Ishikawa (cell line): ENCODE measurements at regions not wholly inside any gene's neighbourhood (a gene's known extent, or its start where the extent isn't known, plus 50 kb on each side); places are given as distances from the start of the nearest gene placed in this dataset.

ENCODE experiments used
- CEBPB ChIP-seq: IDR thresholded peaks from 2 replicates; pipeline ENCODE4 v1.6.1; 2012
- CREB1 ChIP-seq: IDR thresholded peaks from 2 replicates; pipeline ENCODE4 v1.6.1; 2012; ENCODE audit warnings: low read depth
- EP300 ChIP-seq: IDR thresholded peaks from 2 replicates; pipeline ENCODE4 v1.6.1; 2012; ENCODE audit warnings: borderline replicate concordance
- TAF1 ChIP-seq: IDR thresholded peaks from 2 replicates; pipeline ENCODE4 v1.6.1; 2012; ENCODE audit warnings: low read depth, mild to moderate bottlenecking
- TCF12 ChIP-seq: IDR thresholded peaks from 2 replicates; pipeline ENCODE4 v1.6.1; 2012; ENCODE audit warnings: low read depth
- YY1 ChIP-seq: IDR thresholded peaks from 2 replicates; pipeline ENCODE4 v1.6.1; 2012; ENCODE audit warnings: low read depth
- TF ChIP-seq, protein P1 (sequence below): IDR thresholded peaks from 2 replicates; pipeline ENCODE4 v1.6.1; 2012; ENCODE audit warnings: low read depth, mild to moderate bottlenecking
- TF ChIP-seq, protein P2 (sequence below): IDR thresholded peaks from 2 replicates; pipeline ENCODE4 v1.6.1; 2012

DNA sequence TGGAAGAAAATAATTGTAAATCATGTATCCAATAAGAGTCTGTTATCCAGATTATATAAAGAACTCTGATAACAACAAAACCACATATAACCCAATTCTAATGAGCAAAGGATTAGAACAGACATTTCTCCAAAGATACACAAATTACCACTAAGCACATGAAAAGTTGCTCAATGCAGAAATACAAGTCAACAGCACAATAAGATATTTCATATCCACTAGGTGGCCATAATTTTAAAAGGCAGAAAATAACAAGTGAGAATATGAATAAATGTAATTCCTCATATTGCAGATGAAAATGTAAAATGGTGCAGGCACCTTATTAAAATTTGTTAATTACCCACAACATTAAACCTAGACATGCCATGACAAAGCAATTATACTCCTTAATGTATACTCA lies 73.9 kb upstream of the ZCCHC13 start:
- TF ChIP-seq CREB1 (no peak), YY1 (no peak), EP300 (no peak), TAF1 (no peak), CEBPB (no peak), TCF12 (no peak)
- TF ChIP-seq, protein P1, sequence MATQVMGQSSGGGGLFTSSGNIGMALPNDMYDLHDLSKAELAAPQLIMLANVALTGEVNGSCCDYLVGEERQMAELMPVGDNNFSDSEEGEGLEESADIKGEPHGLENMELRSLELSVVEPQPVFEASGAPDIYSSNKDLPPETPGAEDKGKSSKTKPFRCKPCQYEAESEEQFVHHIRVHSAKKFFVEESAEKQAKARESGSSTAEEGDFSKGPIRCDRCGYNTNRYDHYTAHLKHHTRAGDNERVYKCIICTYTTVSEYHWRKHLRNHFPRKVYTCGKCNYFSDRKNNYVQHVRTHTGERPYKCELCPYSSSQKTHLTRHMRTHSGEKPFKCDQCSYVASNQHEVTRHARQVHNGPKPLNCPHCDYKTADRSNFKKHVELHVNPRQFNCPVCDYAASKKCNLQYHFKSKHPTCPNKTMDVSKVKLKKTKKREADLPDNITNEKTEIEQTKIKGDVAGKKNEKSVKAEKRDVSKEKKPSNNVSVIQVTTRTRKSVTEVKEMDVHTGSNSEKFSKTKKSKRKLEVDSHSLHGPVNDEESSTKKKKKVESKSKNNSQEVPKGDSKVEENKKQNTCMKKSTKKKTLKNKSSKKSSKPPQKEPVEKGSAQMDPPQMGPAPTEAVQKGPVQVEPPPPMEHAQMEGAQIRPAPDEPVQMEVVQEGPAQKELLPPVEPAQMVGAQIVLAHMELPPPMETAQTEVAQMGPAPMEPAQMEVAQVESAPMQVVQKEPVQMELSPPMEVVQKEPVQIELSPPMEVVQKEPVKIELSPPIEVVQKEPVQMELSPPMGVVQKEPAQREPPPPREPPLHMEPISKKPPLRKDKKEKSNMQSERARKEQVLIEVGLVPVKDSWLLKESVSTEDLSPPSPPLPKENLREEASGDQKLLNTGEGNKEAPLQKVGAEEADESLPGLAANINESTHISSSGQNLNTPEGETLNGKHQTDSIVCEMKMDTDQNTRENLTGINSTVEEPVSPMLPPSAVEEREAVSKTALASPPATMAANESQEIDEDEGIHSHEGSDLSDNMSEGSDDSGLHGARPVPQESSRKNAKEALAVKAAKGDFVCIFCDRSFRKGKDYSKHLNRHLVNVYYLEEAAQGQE = no peak
- TF ChIP-seq, protein P2, sequence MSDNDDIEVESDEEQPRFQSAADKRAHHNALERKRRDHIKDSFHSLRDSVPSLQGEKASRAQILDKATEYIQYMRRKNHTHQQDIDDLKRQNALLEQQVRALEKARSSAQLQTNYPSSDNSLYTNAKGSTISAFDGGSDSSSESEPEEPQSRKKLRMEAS = no peak
